SH-SY5Y (cell line): ENCODE measurements at regions not wholly inside any gene's neighbourhood (a gene's known extent, or its start where the extent isn't known, plus 50 kb on each side); places are given as distances from the start of the nearest gene placed in this dataset.

Experiments used
- GATA2 ChIP-seq: IDR thresholded peaks from 2 replicates; pipeline ENCODE4 v1.6.1; 2011; ENCODE audit warnings: mild to moderate bottlenecking, low read depth, low read length
- GATA3 ChIP-seq: IDR thresholded peaks from 2 replicates; pipeline ENCODE4 v1.6.1; 2011; ENCODE audit warnings: low read depth, mild to moderate bottlenecking, low read length, moderate library complexity

DNA sequence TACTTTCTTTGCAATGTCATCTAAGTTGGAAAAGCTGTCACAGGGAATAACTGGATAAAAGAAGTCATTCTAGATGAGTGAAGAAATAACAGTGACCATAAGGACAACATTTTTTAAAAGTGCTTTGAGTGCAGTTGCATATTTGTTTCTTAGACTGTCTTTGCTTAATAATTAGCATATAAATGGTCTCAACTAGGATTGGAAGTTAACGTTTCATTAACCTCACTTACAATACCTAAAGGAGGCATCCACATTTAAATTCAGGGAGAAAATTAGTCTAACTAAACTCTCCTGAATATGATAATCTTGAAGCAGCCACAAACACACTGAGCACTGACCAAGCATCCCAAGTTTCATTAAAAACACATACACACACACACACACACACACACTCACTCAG is 780.7 kb downstream of the PCDH18 start:
- TF ChIP-seq GATA2 (no peak), GATA3 (no peak)
